A673 (cell line): ENCODE measurements at regions not wholly inside any gene's neighbourhood (a gene's known extent, or its start where the extent isn't known, plus 50 kb on each side); places are given as distances from the start of the nearest gene placed in this dataset.

ENCODE experiments used
- BruUV-seq: library from RNA; stranded (reverse); fragments of 400-500 nt; replicated peaks from 2 replicates; lab custom pipeline; 2021; lab: Mats Ljungman, UMichigan
- CTCF ChIA-PET: fragments of 300-600 bp; sonication (Branson Sonifier 250); formaldehyde crosslinking; loops from one replicate; lab custom pipeline; 2022; ENCODE audit warnings: antibody characterized with exemption; lab: Charles Lee
- POLR2A ChIA-PET: fragments of 300-600 bp; sonication (Branson Sonifier 250); formaldehyde crosslinking; loops from one replicate; lab custom pipeline; 2022; ENCODE audit warnings: antibody characterized with exemption; ENCODE audit not compliant: low non-redundant PET; lab: Charles Lee
- DNase-seq: peaks from one replicate; pipeline ENCODE4 v3.0.0-alpha.2; 2015; ENCODE audit warnings: low spot score
- H3K27ac ChIP-seq: fragments of 200-600 bp; sonication (generic); 2 replicates; pipeline ENCODE4 v1.5.1; 2016; ENCODE audit warnings: mixed run types, low read depth, mild to moderate bottlenecking, mixed read lengths, antibody characterized with exemption, low read length; ENCODE audit not compliant: poor library complexity, severe bottlenecking
- H3K27me3 ChIP-seq: fragments of 200-600 bp; sonication (generic); replicated peaks from 2 replicates; pipeline ENCODE4 v1.6.1; 2017; ENCODE audit warnings: mixed run types, low read depth, mild to moderate bottlenecking, mixed read lengths, antibody characterized with exemption, low read length; ENCODE audit not compliant: insufficient read depth, poor library complexity
- H3K36me3 ChIP-seq: fragments of 200-600 bp; sonication (generic); 2 replicates; pipeline ENCODE4 v1.6.1; 2016; ENCODE audit warnings: mixed run types, mild to moderate bottlenecking, mixed read lengths, antibody characterized with exemption, low read length; ENCODE audit not compliant: insufficient read depth, poor library complexity, severe bottlenecking
- H3K4me1 ChIP-seq: fragments of 200-600 bp; sonication (generic); 2 replicates; pipeline ENCODE4 v1.6.1; 2017; ENCODE audit warnings: mixed run types, mild to moderate bottlenecking, mixed read lengths, antibody characterized with exemption, low read length; ENCODE audit not compliant: insufficient read depth, poor library complexity, severe bottlenecking
- H3K4me3 ChIP-seq: fragments of 200-600 bp; sonication (generic); 2 replicates; pipeline ENCODE4 v1.5.1; 2016; ENCODE audit warnings: low read depth, mixed run types, mild to moderate bottlenecking, mixed read lengths, low read length; ENCODE audit not compliant: poor library complexity, severe bottlenecking
- H3K9me3 ChIP-seq: fragments of 200-600 bp; sonication (generic); 2 replicates; pipeline ENCODE4 v1.6.1; 2016; ENCODE audit warnings: mixed run types, low read depth, mild to moderate bottlenecking, mixed read lengths, antibody characterized with exemption, low read length; ENCODE audit not compliant: poor library complexity, severe bottlenecking
- EZH2 ChIP-seq: fragments of 200-600 bp; sonication (generic); IDR thresholded peaks from 2 replicates; pipeline ENCODE4 v1.6.1; 2017; ENCODE audit warnings: borderline replicate concordance, low read depth, mild to moderate bottlenecking, mixed read lengths, antibody characterized with exemption, low read length; ENCODE audit not compliant: poor library complexity, severe bottlenecking
- intact Hi-C: fragments of 100-400 bp; cut with micrococcal nuclease; formaldehyde crosslinking; loops from one replicate; pipeline ENCODE4 v1.10.0; 2022; ENCODE audit not compliant: unreplicated experiment
- TF ChIP-seq, protein P1 (sequence below): fragments of 300-800, 200-600 bp; sonication (generic); conservative IDR thresholded peaks from 2 replicates; pipeline ENCODE4 v1.5.1; 2017; ENCODE audit warnings: low read depth, mild to moderate bottlenecking, antibody characterized with exemption, low read length, moderate library complexity, mixed read lengths

DNA sequence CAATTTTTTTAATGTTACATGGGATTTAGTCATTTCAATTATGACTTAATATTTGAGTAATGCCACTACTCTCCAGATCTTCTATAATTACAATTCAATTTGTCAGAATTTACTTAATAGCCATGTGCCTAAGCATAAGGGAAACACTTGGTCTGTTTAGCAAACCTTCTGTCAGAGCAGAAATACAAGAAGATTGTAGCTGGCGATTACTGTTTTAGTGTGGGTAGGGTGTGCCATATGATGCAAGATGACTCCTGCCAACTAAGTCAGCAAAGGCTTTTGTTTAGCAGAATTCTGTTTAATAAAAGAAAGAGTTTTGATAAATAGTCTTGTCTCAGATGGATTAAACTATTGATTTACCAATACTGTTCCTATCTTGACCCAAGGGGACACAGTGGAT is 455.4 kb downstream of the RNF144B start:
- no peak for TF ChIP-seq EZH2
- TF ChIP-seq, protein P1, sequence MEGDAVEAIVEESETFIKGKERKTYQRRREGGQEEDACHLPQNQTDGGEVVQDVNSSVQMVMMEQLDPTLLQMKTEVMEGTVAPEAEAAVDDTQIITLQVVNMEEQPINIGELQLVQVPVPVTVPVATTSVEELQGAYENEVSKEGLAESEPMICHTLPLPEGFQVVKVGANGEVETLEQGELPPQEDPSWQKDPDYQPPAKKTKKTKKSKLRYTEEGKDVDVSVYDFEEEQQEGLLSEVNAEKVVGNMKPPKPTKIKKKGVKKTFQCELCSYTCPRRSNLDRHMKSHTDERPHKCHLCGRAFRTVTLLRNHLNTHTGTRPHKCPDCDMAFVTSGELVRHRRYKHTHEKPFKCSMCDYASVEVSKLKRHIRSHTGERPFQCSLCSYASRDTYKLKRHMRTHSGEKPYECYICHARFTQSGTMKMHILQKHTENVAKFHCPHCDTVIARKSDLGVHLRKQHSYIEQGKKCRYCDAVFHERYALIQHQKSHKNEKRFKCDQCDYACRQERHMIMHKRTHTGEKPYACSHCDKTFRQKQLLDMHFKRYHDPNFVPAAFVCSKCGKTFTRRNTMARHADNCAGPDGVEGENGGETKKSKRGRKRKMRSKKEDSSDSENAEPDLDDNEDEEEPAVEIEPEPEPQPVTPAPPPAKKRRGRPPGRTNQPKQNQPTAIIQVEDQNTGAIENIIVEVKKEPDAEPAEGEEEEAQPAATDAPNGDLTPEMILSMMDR, result no peak
- H3K9me3 ChIP-seq, result no peaks in the 10 kb centered on the region
- no peak for DNase-seq
- CTCF ChIA-PET, result no interaction called here
- H3K4me3 ChIP-seq, result no peak overlapping the region
- POLR2A ChIA-PET, result no interaction called here
- no peaks in the 10 kb centered on the region for H3K36me3 ChIP-seq
- H3K4me1 ChIP-seq, result no peaks in the 10 kb centered on the region
- intact Hi-C loops, result no loop called here
- H3K27ac ChIP-seq, result no peak overlapping the region
- H3K27me3 ChIP-seq, result no peaks in the 10 kb centered on the region
- BruUV-seq, result no TSS peak

- ChIA-PET POLR2A (no interaction called here), CTCF (no interaction called here)
- BruUV-seq, result no TSS peak
- Histone ChIP-seq H3K27me3 (no peaks in the 10 kb centered on the region), H3K4me1 (no peaks in the 10 kb centered on the region), H3K27ac (no peak overlapping the region), H3K4me3 (no peak overlapping the region), H3K36me3 (no peaks in the 10 kb centered on the region), H3K9me3 (no peaks in the 10 kb centered on the region)
- no peak for DNase-seq
- TF ChIP-seq, protein P1, result no peak
- no peak for TF ChIP-seq EZH2
- intact Hi-C loops, result no loop called here
Measured at GRCh38 chr6:18845896-18846295, 458.7 kb downstream of the RNF144B start.

DNA sequence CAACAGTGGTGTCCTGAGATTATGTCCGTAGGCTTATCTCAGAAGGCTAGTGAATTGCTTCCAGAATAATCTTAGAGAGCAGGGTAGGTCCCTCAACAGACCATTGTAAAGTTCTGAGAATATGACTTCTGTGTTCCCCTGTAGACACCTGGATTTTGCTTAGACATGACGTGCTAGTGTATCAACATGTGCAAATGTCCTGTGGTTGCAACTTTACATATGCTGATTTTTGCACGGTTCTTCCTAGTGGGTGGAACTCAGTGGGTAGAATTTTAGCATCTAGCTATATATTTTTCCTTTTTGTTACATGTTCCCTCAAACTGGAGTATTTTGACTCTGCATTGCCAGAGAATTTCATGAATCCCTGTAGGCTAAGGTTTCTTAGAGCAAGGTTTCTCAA is 459.2 kb downstream of the RNF144B start:
- Histone ChIP-seq H3K27me3 (no peaks in the 10 kb centered on the region), H3K4me3 (no peak overlapping the region), H3K36me3 (no peaks in the 10 kb centered on the region), H3K4me1 (no peaks in the 10 kb centered on the region), H3K9me3 (no peaks in the 10 kb centered on the region), H3K27ac (no peak overlapping the region)
- DNase-seq, result no peak
- TF ChIP-seq EZH2, result no peak
- intact Hi-C loops, result no loop called here
- no TSS peak for BruUV-seq
- ChIA-PET POLR2A (no interaction called here), CTCF (no interaction called here)

- Histone ChIP-seq H3K36me3 (no peaks in the 10 kb centered on the region), H3K27ac (no peak overlapping the region), H3K27me3 (no peaks in the 10 kb centered on the region), H3K4me1 (no peaks in the 10 kb centered on the region), H3K4me3 (no peak overlapping the region), H3K9me3 (peaks cover 4% of the 10 kb centered on the region)
- TF ChIP-seq EZH2, result no peak
- TF ChIP-seq, protein P1, result no peak
- no peak for DNase-seq
- ChIA-PET POLR2A (no interaction called here), CTCF (no interaction called here)
- intact Hi-C loops, result no loop called here
- BruUV-seq, result no TSS peak
Measured at GRCh38 chr6:18861204-18861603, 474.1 kb downstream of the RNF144B start.
